Loucy (cell line): ENCODE measurements at regions not wholly inside any gene's neighbourhood (a gene's known extent, or its start where the extent isn't known, plus 50 kb on each side); places are given as distances from the start of the nearest gene placed in this dataset.

Experiments used
- H2AFZ ChIP-seq: fragments of 200-600 bp; sonication (generic); 2 replicates; pipeline ENCODE4 v1.6.0; 2016; ENCODE audit warnings: antibody characterized with exemption, mild to moderate bottlenecking, low read length, moderate library complexity
- H3F3A ChIP-seq: fragments of 200-600 bp; 2 replicates; pipeline ENCODE4 v1.6.0; 2016; ENCODE audit warnings: antibody characterized with exemption, low read depth, mild to moderate bottlenecking
- H3K27me3 ChIP-seq: fragments of 200-600 bp; sonication (generic); 2 replicates; pipeline ENCODE4 v1.6.1; 2014; ENCODE audit warnings: low read length, mild to moderate bottlenecking; ENCODE audit not compliant: insufficient read depth, poor library complexity, severe bottlenecking
- H3K36me3 ChIP-seq: fragments of 200-600 bp; sonication (generic); 2 replicates; pipeline ENCODE4 v1.6.1; 2016; ENCODE audit warnings: low read length; ENCODE audit not compliant: insufficient read depth
- H3K4me1 ChIP-seq: fragments of 200-600 bp; sonication (generic); 2 replicates; pipeline ENCODE4 v1.5.1; 2014; ENCODE audit warnings: low read length, mild to moderate bottlenecking; ENCODE audit not compliant: insufficient read depth, poor library complexity, severe bottlenecking
- H3K4me2 ChIP-seq: fragments of 200-600 bp; sonication (generic); 2 replicates; pipeline ENCODE4 v1.6.0; 2014; ENCODE audit warnings: antibody characterized with exemption, low read length, low read depth, mild to moderate bottlenecking; ENCODE audit not compliant: poor library complexity, severe bottlenecking
- H3K4me3 ChIP-seq: fragments of 200-600 bp; sonication (generic); 2 replicates; pipeline ENCODE4 v1.5.1; 2014; ENCODE audit warnings: low read length, mild to moderate bottlenecking, mixed read lengths; ENCODE audit not compliant: poor library complexity, severe bottlenecking
- H3K79me2 ChIP-seq: fragments of 200-600 bp; sonication (generic); 2 replicates; pipeline ENCODE4 v1.6.1; 2014; ENCODE audit warnings: low read length; ENCODE audit not compliant: insufficient read depth
- H3K9ac ChIP-seq: fragments of 200-600 bp; sonication (generic); 2 replicates; pipeline ENCODE4 v1.6.0; 2014; ENCODE audit warnings: mild to moderate bottlenecking, low read depth, low read length, moderate library complexity; ENCODE audit not compliant: poor library complexity, severe bottlenecking
- H3K9me2 ChIP-seq: fragments of 200-600 bp; sonication (generic); replicated peaks from 2 replicates; pipeline ENCODE4 v1.6.1; 2016; ENCODE audit warnings: low read depth, low read length, mixed read lengths
- H3K9me3 ChIP-seq: fragments of 200-600 bp; sonication (generic); 2 replicates; pipeline ENCODE4 v1.6.1; 2014; ENCODE audit warnings: mild to moderate bottlenecking, antibody characterized with exemption, low read length, low read depth; ENCODE audit not compliant: insufficient read depth
- H4K20me1 ChIP-seq: fragments of 200-600 bp; sonication (generic); 2 replicates; pipeline ENCODE4 v1.6.0; 2014; ENCODE audit warnings: antibody characterized with exemption, low read length, mild to moderate bottlenecking; ENCODE audit not compliant: insufficient read depth, poor library complexity, severe bottlenecking
- CTCF ChIP-seq: fragments of 200-600 bp; sonication (generic); conservative IDR thresholded peaks from 2 replicates; pipeline ENCODE4 v1.5.1; 2014; ENCODE audit warnings: mild to moderate bottlenecking, antibody characterized with exemption, low read length
- EZH2phosphoT487 ChIP-seq: fragments of 200-600 bp; IDR thresholded peaks from 2 replicates; pipeline ENCODE4 v1.6.1; 2018; ENCODE audit warnings: antibody characterized with exemption, mild to moderate bottlenecking, moderate library complexity, borderline replicate concordance

GRCh38 chr4:137692205-137692604, 159.9 kb upstream of the PCDH18 start:
- Histone ChIP-seq H3K4me3 (no peak overlapping the region), H3K4me1 (no peaks in the 10 kb centered on the region), H3K9me2 (no peaks in the 10 kb centered on the region), H3K4me2 (no peak overlapping the region), H4K20me1 (no peaks in the 10 kb centered on the region), H2AFZ (no peak overlapping the region), H3K27me3 (no peaks in the 10 kb centered on the region), H3K79me2 (no peaks in the 10 kb centered on the region), H3K9me3 (no peaks in the 10 kb centered on the region), H3K36me3 (no peaks in the 10 kb centered on the region), H3F3A (no peaks in the 10 kb centered on the region), H3K9ac (no peak overlapping the region)
- TF ChIP-seq EZH2phosphoT487: no peak
- TF ChIP-seq CTCF: no peak

- Histone ChIP-seq H3K4me2 (no peak overlapping the region), H3K9me2 (no peaks in the 10 kb centered on the region), H3F3A (no peaks in the 10 kb centered on the region), H3K79me2 (no peaks in the 10 kb centered on the region), H3K36me3 (no peaks in the 10 kb centered on the region), H2AFZ (no peak overlapping the region), H3K4me3 (no peak overlapping the region), H3K4me1 (no peaks in the 10 kb centered on the region), H4K20me1 (no peaks in the 10 kb centered on the region), H3K9me3 (no peaks in the 10 kb centered on the region), H3K27me3 (no peaks in the 10 kb centered on the region), H3K9ac (no peak overlapping the region)
- TF ChIP-seq EZH2phosphoT487: no peak
- no peak for TF ChIP-seq CTCF
These were observed 156.4 kb upstream of the PCDH18 start for GRCh38 chr4:137688651-137689050.

- Histone ChIP-seq H3K9ac (no peak overlapping the region), H3K79me2 (no peaks in the 10 kb centered on the region), H3K9me2 (no peaks in the 10 kb centered on the region), H4K20me1 (no peaks in the 10 kb centered on the region), H3K4me1 (no peaks in the 10 kb centered on the region), H2AFZ (no peak overlapping the region), H3K27me3 (no peaks in the 10 kb centered on the region), H3F3A (no peaks in the 10 kb centered on the region), H3K4me2 (no peak overlapping the region), H3K9me3 (no peaks in the 10 kb centered on the region), H3K4me3 (no peak overlapping the region), H3K36me3 (no peaks in the 10 kb centered on the region)
- TF ChIP-seq EZH2phosphoT487: no peak
- TF ChIP-seq CTCF: no peak
These were observed 153.1 kb upstream of the PCDH18 start for GRCh38 chr4:137685357-137685756.
